DND-41 (cell line): ENCODE measurements at regions not wholly inside any gene's neighbourhood (a gene's known extent, or its start where the extent isn't known, plus 50 kb on each side); places are given as distances from the start of the nearest gene placed in this dataset.

Source experiments
- ATAC-seq: fragments of 200-7000 bp; cut with Tn5 transposase; 3 replicates; pipeline ENCODE4 v1.9.1; 2021; ENCODE audit warnings: low read depth; ENCODE audit not compliant: insufficient read depth
- DNase-seq: peaks from one replicate; pipeline ENCODE4 v3.0.0-alpha.2; 2020
- H2AFZ ChIP-seq: 2 replicates; pipeline ENCODE4 v1.6.0; 2012; ENCODE audit warnings: low read depth, low read length
- H3K27ac ChIP-seq: 2 replicates; pipeline ENCODE4 v1.5.1; 2012; ENCODE audit warnings: low read length, inconsistent platforms
- H3K27me3 ChIP-seq: fragments of 200-600 bp; sonication (generic); 2 replicates; pipeline ENCODE4 v1.6.0; 2012; ENCODE audit warnings: low read length, mild to moderate bottlenecking, inconsistent platforms; ENCODE audit not compliant: insufficient read depth, poor library complexity
- H3K36me3 ChIP-seq: 2 replicates; pipeline ENCODE4 v1.5.1; 2012; ENCODE audit warnings: low read length, inconsistent platforms; ENCODE audit not compliant: insufficient read depth
- H3K4me1 ChIP-seq: 2 replicates; pipeline ENCODE4 v1.5.1; 2012; ENCODE audit warnings: mild to moderate bottlenecking, low read length; ENCODE audit not compliant: insufficient read depth
- H3K4me2 ChIP-seq: 2 replicates; pipeline ENCODE4 v1.6.0; 2012; ENCODE audit warnings: mild to moderate bottlenecking, moderate library complexity, low read length, inconsistent platforms; ENCODE audit not compliant: insufficient read depth
- H3K4me3 ChIP-seq, 2 experiments: fragments of 200-600 bp in 1 of 2; shearing (Covaris generic) in 1 of 2; 2 replicates each; pipeline ENCODE4 v1.5.1; 2012 to 2016; ENCODE audit warnings: inconsistent platforms in 2 of 2, low read length in 2 of 2, mild to moderate bottlenecking in 2 of 2, low read depth in 1 of 2, moderate library complexity in 1 of 2
- H3K79me2 ChIP-seq: 2 replicates; pipeline ENCODE4 v1.6.0; 2012; ENCODE audit warnings: low read length, inconsistent platforms; ENCODE audit not compliant: insufficient read depth
- H3K9ac ChIP-seq: 2 replicates; pipeline ENCODE4 v1.6.0; 2012; ENCODE audit warnings: low read depth, mild to moderate bottlenecking, inconsistent platforms, low read length, moderate library complexity
- H3K9me3 ChIP-seq: 2 replicates; pipeline ENCODE4 v1.5.1; 2012; ENCODE audit warnings: low read length, moderate library complexity, mild to moderate bottlenecking, inconsistent platforms; ENCODE audit not compliant: insufficient read depth, severe bottlenecking
- H4K20me1 ChIP-seq: 2 replicates; pipeline ENCODE4 v1.6.0; 2012; ENCODE audit warnings: low read length; ENCODE audit not compliant: insufficient read depth
- CTCF ChIP-seq: IDR thresholded peaks from 2 replicates; pipeline ENCODE4 v1.5.1; 2012; ENCODE audit warnings: borderline replicate concordance, low read length, moderate library complexity, mild to moderate bottlenecking; ENCODE audit not compliant: poor library complexity, severe bottlenecking; ENCODE audit errors: extremely low read depth
- EZH2 ChIP-seq: IDR thresholded peaks from 3 replicates; pipeline ENCODE4 v1.6.1; 2012; ENCODE audit warnings: borderline replicate concordance, low read depth, mild to moderate bottlenecking, moderate library complexity, low read length, inconsistent platforms; ENCODE audit not compliant: severe bottlenecking

GRCh38 chr12:4197922-4198763 is 75.4 kb upstream of the CCND2 start:
- DNase-seq (no peak), ATAC-seq (no peak)
- H3K4me3 ChIP-seq, result no peak overlapping the region
- H3K79me2 ChIP-seq, result no peaks in the 10 kb centered on the region
- H4K20me1 ChIP-seq, result no peaks in the 10 kb centered on the region
- TF ChIP-seq EZH2 (no peak), CTCF (no peak)
- no peaks in the 10 kb centered on the region for H3K4me1 ChIP-seq
- H3K9ac ChIP-seq, result no peak overlapping the region
- H3K4me2 ChIP-seq, result no peak overlapping the region
- H2AFZ ChIP-seq, result no peak overlapping the region
- H3K36me3 ChIP-seq, result no peaks in the 10 kb centered on the region
- H3K27me3 ChIP-seq, result peaks cover 11% of the 10 kb centered on the region
- H3K9me3 ChIP-seq, result no peaks in the 10 kb centered on the region
- H3K27ac ChIP-seq, result no peak overlapping the region

GRCh38 chr12:4196805-4197420 is 76.6 kb upstream of the CCND2 start:
- H3K36me3 ChIP-seq, result no peaks in the 10 kb centered on the region
- H3K27me3 ChIP-seq, result peaks cover 7% of the 10 kb centered on the region
- H3K4me1 ChIP-seq, result no peaks in the 10 kb centered on the region
- H2AFZ ChIP-seq, result no peak overlapping the region
- H3K9ac ChIP-seq, result no peak overlapping the region
- no peaks in the 10 kb centered on the region for H3K9me3 ChIP-seq
- no peak overlapping the region for H3K27ac ChIP-seq
- no peak overlapping the region for H3K4me3 ChIP-seq
- no peak for DNase-seq
- no peaks in the 10 kb centered on the region for H4K20me1 ChIP-seq
- H3K79me2 ChIP-seq, result no peaks in the 10 kb centered on the region
- no peak for TF ChIP-seq EZH2
- no peak for ATAC-seq
- H3K4me2 ChIP-seq, result no peak overlapping the region

- no peak for TF ChIP-seq EZH2
- no peak for TF ChIP-seq CTCF
- Histone ChIP-seq H3K27ac (no peak overlapping the region), H3K36me3 (no peaks in the 10 kb centered on the region), H3K9me3 (no peaks in the 10 kb centered on the region), H3K4me1 (no peaks in the 10 kb centered on the region), H3K4me3 (no peak overlapping the region), H3K27me3 (peaks cover 11% of the 10 kb centered on the region), H3K79me2 (no peaks in the 10 kb centered on the region), H3K9ac (no peak overlapping the region), H4K20me1 (no peaks in the 10 kb centered on the region), H3K4me2 (no peak overlapping the region), H2AFZ (no peak overlapping the region)
- no peak for ATAC-seq
- no peak for DNase-seq
Observed at GRCh38 chr12:4194668-4195067, 78.9 kb upstream of the CCND2 start.

- Histone ChIP-seq H3K9ac (no peak overlapping the region), H3K4me3 (no peak overlapping the region), H2AFZ (no peak overlapping the region), H3K27ac (no peak overlapping the region), H3K4me2 (no peak overlapping the region), H3K9me3 (no peaks in the 10 kb centered on the region), H3K4me1 (no peaks in the 10 kb centered on the region), H3K36me3 (no peaks in the 10 kb centered on the region), H3K79me2 (no peaks in the 10 kb centered on the region), H3K27me3 (peaks cover 11% of the 10 kb centered on the region), H4K20me1 (no peaks in the 10 kb centered on the region)
- TF ChIP-seq CTCF, result no peak
- TF ChIP-seq EZH2, result no peak
- ATAC-seq (no peak), DNase-seq (no peak)
Observed at GRCh38 chr12:4193821-4194220, 79.7 kb upstream of the CCND2 start.
